Hepatocyte (in vitro differentiated cells): ENCODE measurements at regions not wholly inside any gene's neighbourhood (a gene's known extent, or its start where the extent isn't known, plus 50 kb on each side); places are given as distances from the start of the nearest gene placed in this dataset.

Source experiments
- EZH2 ChIP-seq: fragments of 200-600 bp; sonication (generic); IDR thresholded peaks from 2 replicates; pipeline ENCODE4 v1.6.1; 2016; ENCODE audit warnings: antibody characterized with exemption, mild to moderate bottlenecking, borderline replicate concordance
- EZH2phosphoT487 ChIP-seq: fragments of 200-600 bp; sonication (generic); IDR thresholded peaks from one replicate; pipeline ENCODE4 v1.6.1; 2018; ENCODE audit warnings: antibody characterized with exemption, mild to moderate bottlenecking, low read depth, moderate library complexity; ENCODE audit not compliant: unreplicated experiment, severe bottlenecking
- TF ChIP-seq, protein P1 (sequence below): fragments of 200-600 bp; sonication (generic); IDR thresholded peaks from 2 replicates; pipeline ENCODE4 v1.5.1; 2016; ENCODE audit warnings: antibody characterized with exemption, mild to moderate bottlenecking; ENCODE audit not compliant: poor library complexity

DNA sequence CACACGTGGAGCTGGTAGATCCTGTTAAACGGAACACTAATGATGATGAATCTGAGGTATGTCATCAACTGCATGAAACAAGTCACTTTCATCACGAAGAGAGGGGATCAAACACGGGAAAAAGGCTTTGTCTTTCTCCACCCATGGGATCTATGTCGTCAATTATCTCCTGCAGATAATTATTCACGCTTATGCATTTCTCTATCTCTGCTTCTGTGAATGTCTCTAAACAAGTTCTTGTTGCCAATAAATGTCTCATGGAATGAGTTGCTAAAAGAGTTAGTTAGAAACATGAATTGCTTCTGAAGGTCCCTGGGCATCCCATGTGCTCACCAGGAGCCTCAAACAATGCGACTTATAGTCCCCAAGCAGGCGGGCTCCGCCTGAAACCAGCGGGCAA lies 1228.2 kb upstream of the TMEM132C start:
- TF ChIP-seq, protein P1, sequence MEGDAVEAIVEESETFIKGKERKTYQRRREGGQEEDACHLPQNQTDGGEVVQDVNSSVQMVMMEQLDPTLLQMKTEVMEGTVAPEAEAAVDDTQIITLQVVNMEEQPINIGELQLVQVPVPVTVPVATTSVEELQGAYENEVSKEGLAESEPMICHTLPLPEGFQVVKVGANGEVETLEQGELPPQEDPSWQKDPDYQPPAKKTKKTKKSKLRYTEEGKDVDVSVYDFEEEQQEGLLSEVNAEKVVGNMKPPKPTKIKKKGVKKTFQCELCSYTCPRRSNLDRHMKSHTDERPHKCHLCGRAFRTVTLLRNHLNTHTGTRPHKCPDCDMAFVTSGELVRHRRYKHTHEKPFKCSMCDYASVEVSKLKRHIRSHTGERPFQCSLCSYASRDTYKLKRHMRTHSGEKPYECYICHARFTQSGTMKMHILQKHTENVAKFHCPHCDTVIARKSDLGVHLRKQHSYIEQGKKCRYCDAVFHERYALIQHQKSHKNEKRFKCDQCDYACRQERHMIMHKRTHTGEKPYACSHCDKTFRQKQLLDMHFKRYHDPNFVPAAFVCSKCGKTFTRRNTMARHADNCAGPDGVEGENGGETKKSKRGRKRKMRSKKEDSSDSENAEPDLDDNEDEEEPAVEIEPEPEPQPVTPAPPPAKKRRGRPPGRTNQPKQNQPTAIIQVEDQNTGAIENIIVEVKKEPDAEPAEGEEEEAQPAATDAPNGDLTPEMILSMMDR: no peak
- no peak for TF ChIP-seq EZH2
- TF ChIP-seq EZH2phosphoT487: no peak
